H7 (cell line): ENCODE measurements at regions not wholly inside any gene's neighbourhood (a gene's known extent, or its start where the extent isn't known, plus 50 kb on each side); places are given as distances from the start of the nearest gene placed in this dataset.

ENCODE experiments used
- DNase-seq: peaks from one replicate; pipeline ENCODE4 v3.0.0; 2012
- H3K27me3 ChIP-seq: 2 replicates; pipeline ENCODE4 v1.6.0; 2011; ENCODE audit warnings: mild to moderate bottlenecking, low read length; ENCODE audit not compliant: control insufficient read depth, insufficient read depth
- H3K36me3 ChIP-seq: replicated peaks from 2 replicates; pipeline ENCODE4 v1.5.1; 2011; ENCODE audit warnings: low read length; ENCODE audit not compliant: control insufficient read depth, insufficient read depth
- H3K4me3 ChIP-seq: 2 replicates; pipeline ENCODE4 v1.5.1; 2011; ENCODE audit warnings: low read depth, mild to moderate bottlenecking, control low read depth, low read length, moderate library complexity; ENCODE audit not compliant: insufficient read depth

GRCh38 chr2:207260947-207261346 lies 95.2 kb upstream of the KLF7 start:
- no peaks in the 10 kb centered on the region for H3K36me3 ChIP-seq
- DNase-seq, result no peak
- no peaks in the 10 kb centered on the region for H3K27me3 ChIP-seq
- H3K4me3 ChIP-seq, result no peak overlapping the region

- Histone ChIP-seq H3K4me3 (no peak overlapping the region), H3K27me3 (no peaks in the 10 kb centered on the region), H3K36me3 (no peaks in the 10 kb centered on the region)
- no peak for DNase-seq
Observed at GRCh38 chr2:207264310-207264709, 98.6 kb upstream of the KLF7 start.

GRCh38 chr2:207265332-207265731 lies 99.6 kb upstream of the KLF7 start:
- no peaks in the 10 kb centered on the region for H3K36me3 ChIP-seq

GRCh38 chr2:207265869-207266268 lies 100.1 kb upstream of the KLF7 start:
- DNase-seq, result no peak
- no peaks in the 10 kb centered on the region for H3K27me3 ChIP-seq
- H3K36me3 ChIP-seq, result no peaks in the 10 kb centered on the region
- no peak overlapping the region for H3K4me3 ChIP-seq

More at GRCh38 chr2:207265332-207265731, 99.6 kb upstream of the KLF7 start:
- no peak overlapping the region for H3K4me3 ChIP-seq
- no peaks in the 10 kb centered on the region for H3K27me3 ChIP-seq
- no peak for DNase-seq

GRCh38 chr2:207266648-207267047 lies 100.9 kb upstream of the KLF7 start:
- Histone ChIP-seq H3K27me3 (no peaks in the 10 kb centered on the region), H3K36me3 (no peaks in the 10 kb centered on the region), H3K4me3 (no peak overlapping the region)
- no peak for DNase-seq

GRCh38 chr2:207269038-207269437 lies 103.3 kb upstream of the KLF7 start:
- Histone ChIP-seq H3K27me3 (no peaks in the 10 kb centered on the region), H3K4me3 (no peak overlapping the region), H3K36me3 (no peaks in the 10 kb centered on the region)
- DNase-seq, result no peak

- H3K27me3 ChIP-seq, result no peaks in the 10 kb centered on the region
- H3K36me3 ChIP-seq, result no peaks in the 10 kb centered on the region
- DNase-seq, result no peak
- no peak overlapping the region for H3K4me3 ChIP-seq
Observed at GRCh38 chr2:207274530-207275189, 108.9 kb upstream of the KLF7 start.

- DNase-seq, result no peak
Observed at GRCh38 chr2:207275779-207276178, 110.0 kb upstream of the KLF7 start.

GRCh38 chr2:207276248-207276647 lies 110.5 kb upstream of the KLF7 start:
- no peaks in the 10 kb centered on the region for H3K36me3 ChIP-seq
- no peaks in the 10 kb centered on the region for H3K27me3 ChIP-seq
- no peak overlapping the region for H3K4me3 ChIP-seq
- DNase-seq, result no peak

More at GRCh38 chr2:207275779-207276178, 110.0 kb upstream of the KLF7 start:
- Histone ChIP-seq H3K4me3 (no peak overlapping the region), H3K27me3 (no peaks in the 10 kb centered on the region), H3K36me3 (no peaks in the 10 kb centered on the region)

- H3K36me3 ChIP-seq, result no peaks in the 10 kb centered on the region
- no peaks in the 10 kb centered on the region for H3K27me3 ChIP-seq
- DNase-seq, result no peak
- no peak overlapping the region for H3K4me3 ChIP-seq
Observed at GRCh38 chr2:207276858-207277257, 111.1 kb upstream of the KLF7 start.

- Histone ChIP-seq H3K36me3 (no peaks in the 10 kb centered on the region), H3K27me3 (no peaks in the 10 kb centered on the region)
- no peak for DNase-seq
Observed at GRCh38 chr2:207279520-207279919, 113.8 kb upstream of the KLF7 start.

GRCh38 chr2:207281436-207281835 lies 115.7 kb upstream of the KLF7 start:
- no peak for DNase-seq
- no peaks in the 10 kb centered on the region for H3K27me3 ChIP-seq
- H3K36me3 ChIP-seq, result no peaks in the 10 kb centered on the region
- H3K4me3 ChIP-seq, result no peak overlapping the region

More at GRCh38 chr2:207279520-207279919, 113.8 kb upstream of the KLF7 start:
- H3K4me3 ChIP-seq, result no peak overlapping the region

GRCh38 chr2:207282916-207283315 lies 117.2 kb upstream of the KLF7 start:
- no peaks in the 10 kb centered on the region for H3K27me3 ChIP-seq
- no peaks in the 10 kb centered on the region for H3K36me3 ChIP-seq
- DNase-seq, result no peak
- no peak overlapping the region for H3K4me3 ChIP-seq

GRCh38 chr2:207283356-207283755 lies 117.6 kb upstream of the KLF7 start:
- Histone ChIP-seq H3K27me3 (no peaks in the 10 kb centered on the region), H3K36me3 (no peaks in the 10 kb centered on the region), H3K4me3 (no peak overlapping the region)
- DNase-seq, result no peak

- Histone ChIP-seq H3K36me3 (no peaks in the 10 kb centered on the region), H3K27me3 (no peaks in the 10 kb centered on the region), H3K4me3 (no peak overlapping the region)
- no peak for DNase-seq
Observed at GRCh38 chr2:207284556-207285472, 119.1 kb upstream of the KLF7 start.
